ENCODE measurements at regions not wholly inside any gene's neighbourhood (a gene's known extent, or its start where the extent isn't known, plus 50 kb on each side); places are given as distances from the start of the nearest gene placed in this dataset.

- Histone ChIP-seq H2AFZ (ENCODE audit: low read depth) (no peak overlapping the region), H3F3A (replicated peaks; ENCODE audit: insufficient read depth) (no peaks in the 10 kb centered on the region), H3K9ac (no peak overlapping the region), H3K27ac (ENCODE audit: low read depth in 2 of 2, low read length in 1 of 2) (no peak overlapping the region), H3K36me3 (replicated peaks in 1 of 2; ENCODE audit: control insufficient read depth in 1 of 2, insufficient read depth in 2 of 2, low read length in 1 of 2) (no peaks in the 10 kb centered on the region), H3K4me2 (no peak overlapping the region), H3K4me1 (ENCODE audit: control insufficient read depth in 1 of 2, insufficient read depth in 2 of 2, low read depth in 1 of 2, low read length in 1 of 2) (no peaks in the 10 kb centered on the region), H4K20me1 (ENCODE audit: insufficient read depth) (no peaks in the 10 kb centered on the region), H3K4me3 (ENCODE audit: low read depth in 2 of 2, low read length in 1 of 2) (no peak overlapping the region), H3K79me2 (ENCODE audit: insufficient read depth) (no peaks in the 10 kb centered on the region), H3K9me2 (no peaks in the 10 kb centered on the region), H3K27me3 (ENCODE audit: insufficient read depth) (no peaks in the 10 kb centered on the region), H3K9me3 (no peaks in the 10 kb centered on the region)
- no peak for DNase-seq
- CTCF ChIA-PET: no interaction called here
- POLR2A ChIA-PET: no interaction called here
- TF ChIP-seq YY1 (IDR thresholded peaks at IDR 0.05; ENCODE audit: low read depth): no peak
- no peak for TF ChIP-seq RFX5 (IDR thresholded peaks at IDR 0.05; ENCODE audit: low read length)
- TF ChIP-seq TCF12 (IDR thresholded peaks at IDR 0.05): no peak
- no peak for TF ChIP-seq IRF3 (IDR thresholded peaks at IDR 0.05; ENCODE audit: low read depth, low read length)
- TF ChIP-seq CTCF (IDR thresholded peaks at IDR 0.05): 0 out of 2 replicates have a peak, but pooled peaks have one; percentile 15
- WGBS (ENCODE audit: low lambda C conversion rate): 3% methylated on average over 2 of the region's 2 CpGs
These were observed 115.1 kb upstream of the ZKSCAN2 start for GRCh38 chr16:25372716-25373115.

- Histone ChIP-seq H3K9me2 (no peaks in the 10 kb centered on the region), H3K4me1 (ENCODE audit: control insufficient read depth in 1 of 2, insufficient read depth in 2 of 2, low read depth in 1 of 2, low read length in 1 of 2) (no peaks in the 10 kb centered on the region), H3K79me2 (ENCODE audit: insufficient read depth) (no peaks in the 10 kb centered on the region), H3K27me3 (ENCODE audit: insufficient read depth) (no peaks in the 10 kb centered on the region), H4K20me1 (ENCODE audit: insufficient read depth) (no peaks in the 10 kb centered on the region), H2AFZ (ENCODE audit: low read depth) (no peak overlapping the region), H3F3A (replicated peaks; ENCODE audit: insufficient read depth) (no peaks in the 10 kb centered on the region), H3K27ac (ENCODE audit: low read depth in 2 of 2, low read length in 1 of 2) (no peak overlapping the region), H3K9me3 (no peaks in the 10 kb centered on the region), H3K9ac (no peak overlapping the region), H3K4me2 (no peak overlapping the region), H3K4me3 (ENCODE audit: low read depth in 2 of 2, low read length in 1 of 2) (no peak overlapping the region), H3K36me3 (replicated peaks in 1 of 2; ENCODE audit: control insufficient read depth in 1 of 2, insufficient read depth in 2 of 2, low read length in 1 of 2) (no peaks in the 10 kb centered on the region)
- TF ChIP-seq RFX5 (IDR thresholded peaks at IDR 0.05; ENCODE audit: low read length): no peak
- TF ChIP-seq NRF1 (IDR thresholded peaks at IDR 0.05; ENCODE audit: low read depth, low read length): no peak
- TF ChIP-seq CHD2 (IDR thresholded peaks at IDR 0.05; ENCODE audit: low read length, partially characterized antibody): no peak
- TF ChIP-seq USF2 (IDR thresholded peaks at IDR 0.05; ENCODE audit: borderline replicate concordance, low read depth, low read length): no peak
- no peak for TF ChIP-seq EP300 (IDR thresholded peaks at IDR 0.05; ENCODE audit: borderline replicate concordance in 1 of 2, low read depth in 1 of 2, low read length in 1 of 2)
- TF ChIP-seq ZBTB33 (IDR thresholded peaks at IDR 0.05; ENCODE audit: borderline replicate concordance, low read depth): no peak
- TF ChIP-seq PBX3 (IDR thresholded peaks at IDR 0.05): no peak
- no peak for TF ChIP-seq GABPA (IDR thresholded peaks at IDR 0.05; ENCODE audit: low read depth)
- TF ChIP-seq FOSL2 (IDR thresholded peaks at IDR 0.05; ENCODE audit: borderline replicate concordance, low read depth): no peak
- TF ChIP-seq NFIC (IDR thresholded peaks at IDR 0.05; ENCODE audit: borderline replicate concordance): no peak
- TF ChIP-seq EZH2phosphoT487 (IDR thresholded peaks at IDR 0.05; ENCODE audit: borderline replicate concordance, low read depth): no peak
- no peak for TF ChIP-seq RCOR1 (IDR thresholded peaks at IDR 0.05; ENCODE audit: low read length)
- TF ChIP-seq IRF3 (IDR thresholded peaks at IDR 0.05; ENCODE audit: low read depth, low read length): no peak
- no peak for TF ChIP-seq GATA2 (CRISPR knock-in tag; IDR thresholded peaks at IDR 0.05)
- no peak for TF ChIP-seq TCF12 (IDR thresholded peaks at IDR 0.05)
- TF ChIP-seq MXI1 (IDR thresholded peaks at IDR 0.05; ENCODE audit: low read depth, low read length): no peak
- TF ChIP-seq POLR2AphosphoS5 (IDR thresholded peaks at IDR 0.05; ENCODE audit: low read depth, low read length): no peak
- TF ChIP-seq RXRA (IDR thresholded peaks at IDR 0.05; ENCODE audit: borderline replicate concordance, low read depth): no peak
- TF ChIP-seq FOXJ3 (CRISPR knock-in tag; IDR thresholded peaks at IDR 0.05): no peak
- ChIA-PET CTCF (no interaction called here), POLR2A (no interaction called here)
- WGBS (ENCODE audit: low lambda C conversion rate): 34% methylated on average over 6 of the region's 6 CpGs
- DNase-seq: no peak
These were observed 113.7 kb upstream of the ZKSCAN2 start for GRCh38 chr16:25371342-25371741.

Measured in SK-N-SH (cell line).